Gastrocnemius medialis (tissue), 4 donors: ENCODE measurements at regions not wholly inside any gene's neighbourhood (a gene's known extent, or its start where the extent isn't known, plus 50 kb on each side); places are given as distances from the start of the nearest gene placed in this dataset.

ENCODE experiments used
- ATAC-seq, 2 donors: fragments of 150-250 bp; one replicate each; pipeline ENCODE4 v1.9.1; 2016
- DNase-seq, 2 donors: peaks; one replicate each; pipeline ENCODE4 v3.0.0-alpha.2; 2019
- H3K27ac ChIP-seq, 4 donors: fragments of 200-600 bp; sonication (generic); 1 replicate in 1 of 4; 2 replicates in 3 of 4; pipeline ENCODE4 v1.5.1; 2016 to 2018; ENCODE audit warnings: mild to moderate bottlenecking in 2 of 4, moderate library complexity in 1 of 4
- H3K27me3 ChIP-seq, 3 donors: fragments of 200-600 bp; sonication (generic) in 2 of 3; 1 replicate in 1 of 3; 2 replicates in 2 of 3; pipeline versions ENCODE4 v1.5.1 to v1.6.0; 2016 to 2019; ENCODE audit warnings: mild to moderate bottlenecking in 1 of 3, moderate library complexity in 1 of 3
- H3K36me3 ChIP-seq, 2 donors: fragments of 200-600 bp; sonication (generic) in 1 of 2; one replicate each; pipeline ENCODE4 v1.5.1; 2017 to 2018
- H3K4me1 ChIP-seq, 2 donors: fragments of 200-600 bp; sonication (generic) in 1 of 2; one replicate each; pipeline ENCODE4 v1.5.1; 2016 to 2017; ENCODE audit warnings: mild to moderate bottlenecking in 2 of 2
- H3K4me3 ChIP-seq, 4 donors: fragments of 200-600 bp; sonication (generic) in 3 of 4; 1 replicate in 1 of 4; 2 replicates in 3 of 4; pipeline ENCODE4 v1.5.1; 2016 to 2019; ENCODE audit warnings: mild to moderate bottlenecking in 2 of 4
- H3K9me3 ChIP-seq, 3 donors: fragments of 200-600 bp; sonication (generic) in 2 of 3; 1 replicate in 1 of 3; 2 replicates in 2 of 3; pipeline ENCODE4 v1.5.1; 2016 to 2019
- CTCF ChIP-seq, 5 experiments: fragments of 450-650 bp in 3 of 5; fragments of 200-600 bp in 2 of 5; sonication (generic) in 2 of 5; IDR thresholded peaks in 4 of 5; conservative IDR thresholded peaks in 1 of 5; 1 replicate in 4 of 5; 2 replicates in 1 of 5; pipeline ENCODE4 v1.5.1; 2016 to 2019; ENCODE audit warnings: antibody characterized with exemption in 5 of 5, mild to moderate bottlenecking in 3 of 5, moderate library complexity in 3 of 5
- POLR2A ChIP-seq, 2 donors: fragments of 450-650 bp; IDR thresholded peaks; one replicate each; pipeline ENCODE4 v1.6.1; 2017; ENCODE audit warnings: antibody characterized with exemption in 2 of 2, mild to moderate bottlenecking in 2 of 2, moderate library complexity in 2 of 2
- in situ Hi-C, 4 donors: fragments of 200-750 bp; cut with MboI; loops; one replicate each; pipeline versions ENCODE4 v1.15.0 to v1.8.0; 2017; ENCODE audit warnings: low sequenced_read_pairs in 4 of 4
- intact Hi-C: fragments of 100-400 bp; cut with DNase I; formaldehyde crosslinking; loops from one replicate; pipeline ENCODE4 v1.15.1; 2023; ENCODE audit warnings: low total_unique reads

GRCh38 chr2:44079686-44080085 lies 83.9 kb upstream of the LRPPRC start:
- Histone ChIP-seq H3K9me3 (no peaks in the 10 kb centered on the region), H3K4me3 (no peak overlapping the region), H3K27me3 (no peaks in the 10 kb centered on the region), H3K27ac (peak overlapping the region in 2 of 4 donors; percentile 20 to 44), H3K4me1 (peaks cover 18 to 25% of the 10 kb centered on the region in 2 donors), H3K36me3 (no peaks in the 10 kb centered on the region)
- TF ChIP-seq CTCF (IDR thresholded peaks at IDR 0.05 in 4 of 5, conservative IDR thresholded peaks at IDR 0.05 in 1 of 5) (no peak), POLR2A (IDR thresholded peaks at IDR 0.05) (no peak)
- intact Hi-C loops (no loop called here), in situ Hi-C loops (loop anchor here in 2 of 4 donors (10.0 to 25.0 kb wide), 2 partner anchors 105 to 208 kb away; partner anchors contain the start of gene SLC3A1 (in 1 of the 2))
- ATAC-seq (no peak), DNase-seq (no peak)

- TF ChIP-seq POLR2A (IDR thresholded peaks at IDR 0.05): no peak
- no peak for TF ChIP-seq CTCF (IDR thresholded peaks at IDR 0.05 in 4 of 5, conservative IDR thresholded peaks at IDR 0.05 in 1 of 5)
- Histone ChIP-seq H3K9me3 (no peaks in the 10 kb centered on the region), H3K4me1 (peaks cover 19 to 21% of the 10 kb centered on the region in 2 donors), H3K27me3 (no peaks in the 10 kb centered on the region), H3K4me3 (no peak overlapping the region), H3K27ac (peak overlapping the region; percentile 32 to 87 (median 72)), H3K36me3 (no peaks in the 10 kb centered on the region)
- in situ Hi-C loops (loop anchor here in 2 of 4 donors (10.0 to 25.0 kb wide), 2 partner anchors 102 to 204 kb away; partner anchors contain the start of gene SLC3A1 (in 1 of the 2)), intact Hi-C loops (no loop called here)
- no peak for ATAC-seq
- DNase-seq: peak in 1 of 2 donors; percentile 21
Observed at GRCh38 chr2:44083054-44083453, 85.6 kb upstream of the PPM1B start.

GRCh38 chr2:44084850-44085249 lies 83.8 kb upstream of the PPM1B start:
- Histone ChIP-seq H3K4me3 (no peak overlapping the region), H3K27me3 (no peaks in the 10 kb centered on the region), H3K36me3 (no peaks in the 10 kb centered on the region), H3K27ac (peak overlapping the region in 3 of 4 donors; percentile 32 to 87 (median 76)), H3K4me1 (peaks cover 19 to 21% of the 10 kb centered on the region in 2 donors), H3K9me3 (no peaks in the 10 kb centered on the region)
- TF ChIP-seq CTCF (IDR thresholded peaks at IDR 0.05 in 4 of 5, conservative IDR thresholded peaks at IDR 0.05 in 1 of 5) (no peak), POLR2A (IDR thresholded peaks at IDR 0.05) (no peak)
- no peak for DNase-seq
- intact Hi-C loops: loop anchor here (5.0 kb wide), 3 partner anchors 42 to 392 kb away; partner anchors contain the start of genes CAMKMT and PREPL
- ATAC-seq: no peak
- in situ Hi-C loops: loop anchor here in 3 of 4 donors (5.0 to 25.0 kb wide), 3 partner anchors 87 to 202 kb away; partner anchors contain the start of gene SLC3A1 (in 1 of the 3)

GRCh38 chr2:44086629-44087028 lies 82.0 kb upstream of the PPM1B start:
- Histone ChIP-seq H3K36me3 (no peaks in the 10 kb centered on the region), H3K27ac (peak overlapping the region; percentile 82 to 90 (median 86)), H3K9me3 (no peaks in the 10 kb centered on the region), H3K27me3 (no peaks in the 10 kb centered on the region), H3K4me1 (peaks cover 24 to 34% of the 10 kb centered on the region in 2 donors), H3K4me3 (peak overlapping the region; percentile 42 to 46 (median 44))
- intact Hi-C loops (loop anchor here (1.0 to 5.0 kb wide), 6 partner anchors 41 to 391 kb away; partner anchors contain the start of genes CAMKMT, PPM1B and PREPL), in situ Hi-C loops (loop anchor here in 3 of 4 donors (5.0 to 25.0 kb wide), 3 partner anchors 86 to 201 kb away; partner anchors contain the start of gene SLC3A1 (in 1 of the 3))
- ATAC-seq (peak in 1 of 2 donors; percentile 8), DNase-seq (no peak)
- TF ChIP-seq CTCF (IDR thresholded peaks at IDR 0.05 in 4 of 5, conservative IDR thresholded peaks at IDR 0.05 in 1 of 5) (no peak), POLR2A (IDR thresholded peaks at IDR 0.05) (no peak)
